ENCODE measurements at regions not wholly inside any gene's neighbourhood (a gene's known extent, or its start where the extent isn't known, plus 50 kb on each side); places are given as distances from the start of the nearest gene placed in this dataset.

DNA sequence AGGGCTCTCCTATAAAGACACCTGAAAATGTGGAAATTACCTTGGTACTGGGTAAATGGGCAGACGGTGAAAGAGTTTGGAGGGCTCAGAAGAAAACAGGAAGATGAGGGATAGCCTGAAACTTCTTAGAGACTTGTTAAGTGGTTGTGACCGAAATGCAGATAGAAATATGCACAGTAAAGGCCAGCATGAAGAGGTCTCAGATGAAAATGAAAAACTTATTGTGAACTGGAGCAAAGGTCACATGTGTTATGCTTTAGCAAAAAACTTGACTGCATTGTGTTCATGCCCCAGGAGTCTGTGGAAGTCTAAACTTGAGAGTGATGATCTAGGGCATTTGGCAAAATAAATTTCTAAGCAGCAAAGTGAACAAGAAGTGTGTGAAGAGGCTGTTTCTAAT is 137.1 kb downstream of the CBLN2 start:
- Mint-ChIP-seq H3K36me3 (ENCODE audit: low read depth) (no peaks in the 10 kb centered on the region; the same call in 1 of the 2 replicates), H3K9me3 (peaks cover 32% of the 10 kb centered on the region), H3K4me1 (ENCODE audit: low read depth) (no peaks in the 10 kb centered on the region), H3K27ac (no peak overlapping the region), H3K27me3 (ENCODE audit: insufficient read depth) (peaks cover 2% of the 10 kb centered on the region; the same call in 1 of the 2 replicates), H3K4me3 (no peak overlapping the region)
- TF ChIP-seq, protein P1, sequence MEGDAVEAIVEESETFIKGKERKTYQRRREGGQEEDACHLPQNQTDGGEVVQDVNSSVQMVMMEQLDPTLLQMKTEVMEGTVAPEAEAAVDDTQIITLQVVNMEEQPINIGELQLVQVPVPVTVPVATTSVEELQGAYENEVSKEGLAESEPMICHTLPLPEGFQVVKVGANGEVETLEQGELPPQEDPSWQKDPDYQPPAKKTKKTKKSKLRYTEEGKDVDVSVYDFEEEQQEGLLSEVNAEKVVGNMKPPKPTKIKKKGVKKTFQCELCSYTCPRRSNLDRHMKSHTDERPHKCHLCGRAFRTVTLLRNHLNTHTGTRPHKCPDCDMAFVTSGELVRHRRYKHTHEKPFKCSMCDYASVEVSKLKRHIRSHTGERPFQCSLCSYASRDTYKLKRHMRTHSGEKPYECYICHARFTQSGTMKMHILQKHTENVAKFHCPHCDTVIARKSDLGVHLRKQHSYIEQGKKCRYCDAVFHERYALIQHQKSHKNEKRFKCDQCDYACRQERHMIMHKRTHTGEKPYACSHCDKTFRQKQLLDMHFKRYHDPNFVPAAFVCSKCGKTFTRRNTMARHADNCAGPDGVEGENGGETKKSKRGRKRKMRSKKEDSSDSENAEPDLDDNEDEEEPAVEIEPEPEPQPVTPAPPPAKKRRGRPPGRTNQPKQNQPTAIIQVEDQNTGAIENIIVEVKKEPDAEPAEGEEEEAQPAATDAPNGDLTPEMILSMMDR (IDR thresholded peaks at IDR 0.05) = no peak
- DNase-seq = no peak

DNA sequence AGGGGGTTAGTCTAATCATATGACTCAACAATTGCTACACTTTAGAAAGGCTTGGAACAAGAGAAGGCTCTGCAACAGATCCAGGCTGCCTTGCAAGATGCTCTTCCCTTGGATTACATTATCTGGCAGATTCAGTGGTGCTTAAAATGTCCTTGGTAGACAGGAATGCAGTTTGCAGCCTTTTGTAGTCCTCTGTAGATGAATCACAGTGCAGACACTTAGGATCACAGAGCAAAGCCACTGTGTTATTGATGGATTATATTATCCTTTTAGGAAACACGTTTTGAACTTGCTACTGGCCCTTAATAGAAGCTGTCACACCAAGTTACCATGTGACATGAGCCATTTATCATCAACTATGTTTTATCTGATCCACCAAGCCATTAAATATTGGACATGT is 152.2 kb downstream of the CBLN2 start:
- TF ChIP-seq, protein P1 (IDR thresholded peaks at IDR 0.05) = no peak
- no peak for DNase-seq
- Mint-ChIP-seq H3K9me3 (peaks cover 45% of the 10 kb centered on the region), H3K27me3 (ENCODE audit: insufficient read depth) (no peaks in the 10 kb centered on the region), H3K27ac (no peak overlapping the region), H3K36me3 (ENCODE audit: low read depth) (no peaks in the 10 kb centered on the region), H3K4me1 (ENCODE audit: low read depth) (no peaks in the 10 kb centered on the region), H3K4me3 (no peak overlapping the region)

DNA sequence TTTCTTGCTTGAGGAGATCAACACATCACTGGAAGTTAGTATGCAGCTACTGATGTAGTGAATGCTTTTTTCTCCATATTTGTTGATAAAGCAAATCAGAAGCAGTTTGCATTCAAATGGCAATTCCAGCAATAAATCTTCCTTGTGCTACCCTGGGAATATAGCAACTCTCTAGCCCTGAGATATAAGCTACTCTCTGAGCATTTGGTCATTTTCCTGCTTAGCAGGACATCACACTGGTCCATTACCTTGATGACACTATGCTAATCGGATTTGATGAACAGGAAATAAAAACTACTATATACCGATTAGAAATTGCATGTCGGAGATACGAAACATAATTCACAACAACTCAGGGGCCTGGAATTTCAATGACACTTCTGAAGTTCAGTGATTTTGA is 152.7 kb downstream of the CBLN2 start:
- no peak for DNase-seq
- TF ChIP-seq, protein P1 (IDR thresholded peaks at IDR 0.05) = no peak
- Mint-ChIP-seq H3K4me1 (ENCODE audit: low read depth) (no peaks in the 10 kb centered on the region), H3K27me3 (ENCODE audit: insufficient read depth) (no peaks in the 10 kb centered on the region), H3K9me3 (peaks cover 49% of the 10 kb centered on the region), H3K4me3 (no peak overlapping the region), H3K36me3 (ENCODE audit: low read depth) (no peaks in the 10 kb centered on the region), H3K27ac (no peak overlapping the region)

DNA sequence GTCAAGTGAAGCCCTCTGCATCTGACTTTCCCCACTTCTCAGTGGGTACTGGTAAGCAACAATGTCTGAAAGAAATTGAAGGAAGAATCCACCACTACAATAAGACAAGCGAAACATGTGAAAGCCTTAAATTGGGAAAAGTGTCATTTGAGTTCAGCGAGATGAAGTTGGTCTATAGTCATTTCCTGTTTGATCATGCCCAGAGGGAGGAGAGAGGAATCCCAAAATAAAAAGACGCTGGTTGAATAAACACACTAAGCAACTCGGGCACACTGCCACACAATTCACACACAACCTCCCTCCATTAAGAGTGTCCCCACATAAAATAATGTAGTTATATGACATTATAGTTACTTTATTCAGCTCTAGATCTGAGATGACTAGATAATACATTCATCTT is 166.1 kb downstream of the CBLN2 start:
- Mint-ChIP-seq H3K4me1 (ENCODE audit: low read depth) (no peaks in the 10 kb centered on the region), H3K36me3 (ENCODE audit: low read depth) (no peaks in the 10 kb centered on the region), H3K27me3 (ENCODE audit: insufficient read depth) (no peaks in the 10 kb centered on the region), H3K4me3 (no peak overlapping the region), H3K9me3 (peaks cover 33% of the 10 kb centered on the region), H3K27ac (no peak overlapping the region)
- DNase-seq = no peak
- TF ChIP-seq, protein P1 (IDR thresholded peaks at IDR 0.05) = no peak

DNA sequence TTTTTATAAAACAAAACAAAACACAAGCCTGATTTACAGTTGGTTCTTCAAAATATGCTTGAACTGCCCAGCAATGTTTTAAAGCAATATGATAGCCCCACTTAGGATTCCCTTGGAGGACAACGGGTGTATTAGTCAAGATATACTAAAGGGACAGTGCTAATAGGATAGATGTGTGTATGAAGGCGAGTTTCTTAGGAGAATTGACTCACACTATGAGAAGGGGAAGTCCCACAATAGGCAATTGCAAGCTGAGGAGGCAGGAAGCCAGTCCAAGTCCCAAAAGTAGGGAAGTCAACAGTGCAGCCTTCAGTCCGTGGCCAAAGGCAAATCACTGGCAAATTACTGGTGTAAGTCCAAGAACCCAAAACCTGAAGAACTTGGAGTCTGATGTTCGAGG is 167.9 kb downstream of the CBLN2 start:
- no peaks in the 10 kb centered on the region; the same call in 1 of the 2 replicates for H3K36me3 Mint-ChIP-seq (ENCODE audit: low read depth)
- no peaks in the 10 kb centered on the region for H3K27me3 Mint-ChIP-seq (ENCODE audit: insufficient read depth)
- no peak overlapping the region for H3K4me3 Mint-ChIP-seq
- TF ChIP-seq, protein P1 (IDR thresholded peaks at IDR 0.05) = no peak
- no peaks in the 10 kb centered on the region for H3K4me1 Mint-ChIP-seq (ENCODE audit: low read depth)
- H3K9me3 Mint-ChIP-seq = peaks cover 44% of the 10 kb centered on the region
- H3K27ac Mint-ChIP-seq = no peak overlapping the region
- no peak for DNase-seq

DNA sequence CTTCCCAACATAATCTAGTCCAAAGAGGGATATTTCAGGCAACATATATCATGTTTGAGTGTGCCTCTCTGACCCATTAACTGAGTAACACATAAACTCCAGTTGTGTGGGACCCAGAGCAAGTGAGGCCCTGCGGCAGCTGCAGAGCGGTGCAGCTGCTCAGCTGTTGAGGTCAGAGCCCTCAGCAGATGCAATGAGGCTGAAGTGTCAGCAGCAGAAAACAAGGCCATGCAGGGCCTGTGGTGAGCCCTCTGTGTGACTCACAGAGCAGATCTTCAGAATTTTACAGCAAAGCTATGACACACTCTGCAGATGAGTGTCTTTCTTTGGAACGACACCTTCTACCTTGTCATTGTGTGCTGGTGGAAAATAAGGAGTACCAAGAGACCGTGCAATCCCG is 168.5 kb downstream of the CBLN2 start:
- no peaks in the 10 kb centered on the region for H3K27me3 Mint-ChIP-seq (ENCODE audit: insufficient read depth)
- no peaks in the 10 kb centered on the region for H3K4me1 Mint-ChIP-seq (ENCODE audit: low read depth)
- TF ChIP-seq, protein P1 (IDR thresholded peaks at IDR 0.05) = no peak
- DNase-seq = no peak
- peaks cover 47% of the 10 kb centered on the region for H3K9me3 Mint-ChIP-seq
- no peaks in the 10 kb centered on the region; the same call in 1 of the 2 replicates for H3K36me3 Mint-ChIP-seq (ENCODE audit: low read depth)
- no peak overlapping the region for H3K4me3 Mint-ChIP-seq
- H3K27ac Mint-ChIP-seq = no peak overlapping the region
